A673 (cell line): ENCODE measurements at regions not wholly inside any gene's neighbourhood (a gene's known extent, or its start where the extent isn't known, plus 50 kb on each side); places are given as distances from the start of the nearest gene placed in this dataset.

Experiments used
- BruUV-seq: library from RNA; stranded (reverse); fragments of 400-500 nt; replicated peaks from 2 replicates; lab custom pipeline; 2021; lab: Mats Ljungman, UMichigan
- CTCF ChIA-PET: fragments of 300-600 bp; sonication (Branson Sonifier 250); formaldehyde crosslinking; loops from one replicate; lab custom pipeline; 2022; ENCODE audit warnings: antibody characterized with exemption; lab: Charles Lee
- POLR2A ChIA-PET: fragments of 300-600 bp; sonication (Branson Sonifier 250); formaldehyde crosslinking; loops from one replicate; lab custom pipeline; 2022; ENCODE audit warnings: antibody characterized with exemption; ENCODE audit not compliant: low non-redundant PET; lab: Charles Lee
- DNase-seq: peaks from one replicate; pipeline ENCODE4 v3.0.0-alpha.2; 2015; ENCODE audit warnings: low spot score
- H3K27ac ChIP-seq: fragments of 200-600 bp; sonication (generic); 2 replicates; pipeline ENCODE4 v1.5.1; 2016; ENCODE audit warnings: mixed run types, low read depth, mild to moderate bottlenecking, mixed read lengths, antibody characterized with exemption, low read length; ENCODE audit not compliant: poor library complexity, severe bottlenecking
- H3K27me3 ChIP-seq: fragments of 200-600 bp; sonication (generic); replicated peaks from 2 replicates; pipeline ENCODE4 v1.6.1; 2017; ENCODE audit warnings: mixed run types, low read depth, mild to moderate bottlenecking, mixed read lengths, antibody characterized with exemption, low read length; ENCODE audit not compliant: insufficient read depth, poor library complexity
- H3K36me3 ChIP-seq: fragments of 200-600 bp; sonication (generic); 2 replicates; pipeline ENCODE4 v1.6.1; 2016; ENCODE audit warnings: mixed run types, mild to moderate bottlenecking, mixed read lengths, antibody characterized with exemption, low read length; ENCODE audit not compliant: insufficient read depth, poor library complexity, severe bottlenecking
- H3K4me1 ChIP-seq: fragments of 200-600 bp; sonication (generic); 2 replicates; pipeline ENCODE4 v1.6.1; 2017; ENCODE audit warnings: mixed run types, mild to moderate bottlenecking, mixed read lengths, antibody characterized with exemption, low read length; ENCODE audit not compliant: insufficient read depth, poor library complexity, severe bottlenecking
- H3K4me3 ChIP-seq: fragments of 200-600 bp; sonication (generic); 2 replicates; pipeline ENCODE4 v1.5.1; 2016; ENCODE audit warnings: low read depth, mixed run types, mild to moderate bottlenecking, mixed read lengths, low read length; ENCODE audit not compliant: poor library complexity, severe bottlenecking
- H3K9me3 ChIP-seq: fragments of 200-600 bp; sonication (generic); 2 replicates; pipeline ENCODE4 v1.6.1; 2016; ENCODE audit warnings: mixed run types, low read depth, mild to moderate bottlenecking, mixed read lengths, antibody characterized with exemption, low read length; ENCODE audit not compliant: poor library complexity, severe bottlenecking
- EZH2 ChIP-seq: fragments of 200-600 bp; sonication (generic); IDR thresholded peaks from 2 replicates; pipeline ENCODE4 v1.6.1; 2017; ENCODE audit warnings: borderline replicate concordance, low read depth, mild to moderate bottlenecking, mixed read lengths, antibody characterized with exemption, low read length; ENCODE audit not compliant: poor library complexity, severe bottlenecking
- intact Hi-C: fragments of 100-400 bp; cut with micrococcal nuclease; formaldehyde crosslinking; loops from one replicate; pipeline ENCODE4 v1.10.0; 2022; ENCODE audit not compliant: unreplicated experiment
- TF ChIP-seq, protein P1 (sequence below): fragments of 300-800, 200-600 bp; sonication (generic); conservative IDR thresholded peaks from 2 replicates; pipeline ENCODE4 v1.5.1; 2017; ENCODE audit warnings: low read depth, mild to moderate bottlenecking, antibody characterized with exemption, low read length, moderate library complexity, mixed read lengths

GRCh38 chr18:10293966-10294365 lies 160.5 kb upstream of the APCDD1 start:
- BruUV-seq = no TSS peak
- TF ChIP-seq, protein P1, sequence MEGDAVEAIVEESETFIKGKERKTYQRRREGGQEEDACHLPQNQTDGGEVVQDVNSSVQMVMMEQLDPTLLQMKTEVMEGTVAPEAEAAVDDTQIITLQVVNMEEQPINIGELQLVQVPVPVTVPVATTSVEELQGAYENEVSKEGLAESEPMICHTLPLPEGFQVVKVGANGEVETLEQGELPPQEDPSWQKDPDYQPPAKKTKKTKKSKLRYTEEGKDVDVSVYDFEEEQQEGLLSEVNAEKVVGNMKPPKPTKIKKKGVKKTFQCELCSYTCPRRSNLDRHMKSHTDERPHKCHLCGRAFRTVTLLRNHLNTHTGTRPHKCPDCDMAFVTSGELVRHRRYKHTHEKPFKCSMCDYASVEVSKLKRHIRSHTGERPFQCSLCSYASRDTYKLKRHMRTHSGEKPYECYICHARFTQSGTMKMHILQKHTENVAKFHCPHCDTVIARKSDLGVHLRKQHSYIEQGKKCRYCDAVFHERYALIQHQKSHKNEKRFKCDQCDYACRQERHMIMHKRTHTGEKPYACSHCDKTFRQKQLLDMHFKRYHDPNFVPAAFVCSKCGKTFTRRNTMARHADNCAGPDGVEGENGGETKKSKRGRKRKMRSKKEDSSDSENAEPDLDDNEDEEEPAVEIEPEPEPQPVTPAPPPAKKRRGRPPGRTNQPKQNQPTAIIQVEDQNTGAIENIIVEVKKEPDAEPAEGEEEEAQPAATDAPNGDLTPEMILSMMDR = no peak
- no peak for TF ChIP-seq EZH2
- POLR2A ChIA-PET = no interaction called here

GRCh38 chr18:10295751-10296150 lies 158.7 kb upstream of the APCDD1 start:
- no peak for TF ChIP-seq EZH2
- TF ChIP-seq, protein P1 = no peak
- Histone ChIP-seq H3K27me3 (no peaks in the 10 kb centered on the region), H3K4me1 (peaks cover 6% of the 10 kb centered on the region), H3K4me3 (no peak overlapping the region), H3K9me3 (no peaks in the 10 kb centered on the region), H3K27ac (no peak overlapping the region), H3K36me3 (no peaks in the 10 kb centered on the region)
- CTCF ChIA-PET = no interaction called here
- intact Hi-C loops = no loop called here
- BruUV-seq = no TSS peak
- DNase-seq = no peak
- POLR2A ChIA-PET = no interaction called here

More at GRCh38 chr18:10293966-10294365, 160.5 kb upstream of the APCDD1 start:
- no peak for DNase-seq
- no peaks in the 10 kb centered on the region for H3K27me3 ChIP-seq
- intact Hi-C loops = no loop called here
- CTCF ChIA-PET = no interaction called here
- no peaks in the 10 kb centered on the region for H3K36me3 ChIP-seq
- H3K27ac ChIP-seq = no peak overlapping the region
- peaks cover 7% of the 10 kb centered on the region for H3K4me1 ChIP-seq
- H3K4me3 ChIP-seq = no peak overlapping the region
- peaks cover 4% of the 10 kb centered on the region for H3K9me3 ChIP-seq

DNA sequence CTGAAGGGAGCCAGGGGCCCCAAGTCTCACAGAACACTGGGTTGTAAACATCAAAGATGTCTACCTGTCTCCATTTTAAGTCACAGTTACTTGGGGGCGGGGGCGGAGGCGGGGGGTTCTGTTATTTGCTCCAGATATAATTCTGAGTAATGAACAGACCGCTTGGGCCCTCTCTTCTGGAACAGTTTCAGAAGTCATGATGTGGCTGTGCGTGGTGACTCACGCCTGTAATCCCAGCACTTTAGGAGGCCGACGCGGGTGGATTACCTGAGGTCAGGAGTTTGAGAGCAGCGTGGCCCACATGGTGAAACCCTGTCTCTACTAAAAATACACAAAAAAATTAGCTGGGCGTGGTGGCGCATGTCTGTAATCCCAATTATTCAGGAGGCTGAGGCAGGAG lies 157.9 kb upstream of the APCDD1 start:
- intact Hi-C loops = no loop called here
- no peak for DNase-seq
- H3K9me3 ChIP-seq = no peaks in the 10 kb centered on the region
- H3K27ac ChIP-seq = no peak overlapping the region
- H3K4me3 ChIP-seq = no peak overlapping the region
- TF ChIP-seq EZH2 = no peak
- TF ChIP-seq, protein P1 = no peak
- ChIA-PET POLR2A (no interaction called here), CTCF (no interaction called here)
- no TSS peak for BruUV-seq
- no peaks in the 10 kb centered on the region for H3K36me3 ChIP-seq
- H3K27me3 ChIP-seq = no peaks in the 10 kb centered on the region
- H3K4me1 ChIP-seq = peaks cover 6% of the 10 kb centered on the region
